K562 (cell line): ENCODE measurements at regions not wholly inside any gene's neighbourhood (a gene's known extent, or its start where the extent isn't known, plus 50 kb on each side); places are given as distances from the start of the nearest gene placed in this dataset.

ENCODE experiments used
- ADNP ChIP-seq: fragments of 200-800 bp; sonication (Bioruptor generic); IDR thresholded peaks from 2 replicates; pipeline ENCODE4 v1.6.1; 2016; ENCODE audit warnings: missing genetic modification characterization, missing compliant biosample characterization
- MTA2 ChIP-seq: fragments of 450-650 bp; IDR thresholded peaks from 2 replicates; pipeline ENCODE4 v1.6.1; 2016; ENCODE audit warnings: low read depth
- NR2F6 ChIP-seq: fragments of 450-650 bp; formaldehyde crosslinking; IDR thresholded peaks from 2 replicates; pipeline ENCODE4 v1.4.0; 2020; ENCODE audit warnings: mild to moderate bottlenecking
- POLR2AphosphoS2 ChIP-seq: IDR thresholded peaks from 2 replicates; pipeline ENCODE4 v1.6.1; 2012; ENCODE audit warnings: low read length, improper control_type of control experiment
- SIRT6 ChIP-seq: IDR thresholded peaks from one replicate; pipeline ENCODE4 v1.6.1; 2012; ENCODE audit warnings: low read depth, mild to moderate bottlenecking, control low read depth, inconsistent platforms, low read length, moderate library complexity
- SMARCE1 ChIP-seq: fragments of 450-650 bp; IDR thresholded peaks from 2 replicates; pipeline ENCODE4 v1.7.1; 2016; ENCODE audit warnings: mild to moderate bottlenecking
- ZNF507 ChIP-seq: conservative IDR thresholded peaks from 2 replicates; pipeline ENCODE4 v1.6.1; 2017; ENCODE audit warnings: missing genetic modification characterization, missing compliant biosample characterization
- TF ChIP-seq, protein P1 (sequence below): fragments of 450-650 bp; IDR thresholded peaks from 2 replicates; pipeline ENCODE4 v1.6.1; 2016; ENCODE audit warnings: low read depth
- TF ChIP-seq, protein P2 (sequence below): IDR thresholded peaks from 2 replicates; pipeline ENCODE4 v1.6.1; 2014; ENCODE audit warnings: antibody characterized with exemption
- TF ChIP-seq, protein P3 (sequence below): IDR thresholded peaks from 3 replicates; pipeline ENCODE4 v1.6.1; 2011; ENCODE audit warnings: borderline replicate concordance, mild to moderate bottlenecking, moderate library complexity; ENCODE audit not compliant: insufficient read length; ENCODE audit errors: extremely low read depth
- TF ChIP-seq, protein P4 (sequence below): fragments of 450-650 bp; IDR thresholded peaks from 2 replicates; pipeline ENCODE4 v1.6.1; 2016; ENCODE audit warnings: mild to moderate bottlenecking
- TF ChIP-seq, protein P5 (sequence below): sonication (generic); formaldehyde crosslinking; IDR thresholded peaks from 2 replicates; pipeline ENCODE4 v1.5.0; 2020; ENCODE audit warnings: missing genetic modification reagents

DNA sequence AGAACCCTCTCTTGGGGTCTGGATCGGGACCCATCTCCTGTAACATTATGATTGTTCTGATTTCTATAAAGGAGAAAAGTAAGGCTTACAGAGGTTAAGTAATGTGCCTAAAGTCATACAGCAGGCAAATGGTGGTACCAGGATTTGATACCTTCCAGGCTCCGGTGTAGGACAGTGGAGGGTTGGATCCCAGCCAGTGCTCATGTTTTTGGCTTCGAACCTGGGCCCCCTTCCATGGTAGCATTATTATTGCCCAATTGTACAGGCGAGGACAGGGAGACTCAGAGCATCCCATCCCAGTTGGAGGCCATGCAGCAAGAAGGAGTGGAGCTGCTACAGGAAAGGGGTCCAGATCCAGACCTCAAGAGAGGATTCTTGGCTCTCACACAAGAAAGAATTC, 202.7 kb downstream of the TFAP2C start (continued):
- TF ChIP-seq, protein P1, sequence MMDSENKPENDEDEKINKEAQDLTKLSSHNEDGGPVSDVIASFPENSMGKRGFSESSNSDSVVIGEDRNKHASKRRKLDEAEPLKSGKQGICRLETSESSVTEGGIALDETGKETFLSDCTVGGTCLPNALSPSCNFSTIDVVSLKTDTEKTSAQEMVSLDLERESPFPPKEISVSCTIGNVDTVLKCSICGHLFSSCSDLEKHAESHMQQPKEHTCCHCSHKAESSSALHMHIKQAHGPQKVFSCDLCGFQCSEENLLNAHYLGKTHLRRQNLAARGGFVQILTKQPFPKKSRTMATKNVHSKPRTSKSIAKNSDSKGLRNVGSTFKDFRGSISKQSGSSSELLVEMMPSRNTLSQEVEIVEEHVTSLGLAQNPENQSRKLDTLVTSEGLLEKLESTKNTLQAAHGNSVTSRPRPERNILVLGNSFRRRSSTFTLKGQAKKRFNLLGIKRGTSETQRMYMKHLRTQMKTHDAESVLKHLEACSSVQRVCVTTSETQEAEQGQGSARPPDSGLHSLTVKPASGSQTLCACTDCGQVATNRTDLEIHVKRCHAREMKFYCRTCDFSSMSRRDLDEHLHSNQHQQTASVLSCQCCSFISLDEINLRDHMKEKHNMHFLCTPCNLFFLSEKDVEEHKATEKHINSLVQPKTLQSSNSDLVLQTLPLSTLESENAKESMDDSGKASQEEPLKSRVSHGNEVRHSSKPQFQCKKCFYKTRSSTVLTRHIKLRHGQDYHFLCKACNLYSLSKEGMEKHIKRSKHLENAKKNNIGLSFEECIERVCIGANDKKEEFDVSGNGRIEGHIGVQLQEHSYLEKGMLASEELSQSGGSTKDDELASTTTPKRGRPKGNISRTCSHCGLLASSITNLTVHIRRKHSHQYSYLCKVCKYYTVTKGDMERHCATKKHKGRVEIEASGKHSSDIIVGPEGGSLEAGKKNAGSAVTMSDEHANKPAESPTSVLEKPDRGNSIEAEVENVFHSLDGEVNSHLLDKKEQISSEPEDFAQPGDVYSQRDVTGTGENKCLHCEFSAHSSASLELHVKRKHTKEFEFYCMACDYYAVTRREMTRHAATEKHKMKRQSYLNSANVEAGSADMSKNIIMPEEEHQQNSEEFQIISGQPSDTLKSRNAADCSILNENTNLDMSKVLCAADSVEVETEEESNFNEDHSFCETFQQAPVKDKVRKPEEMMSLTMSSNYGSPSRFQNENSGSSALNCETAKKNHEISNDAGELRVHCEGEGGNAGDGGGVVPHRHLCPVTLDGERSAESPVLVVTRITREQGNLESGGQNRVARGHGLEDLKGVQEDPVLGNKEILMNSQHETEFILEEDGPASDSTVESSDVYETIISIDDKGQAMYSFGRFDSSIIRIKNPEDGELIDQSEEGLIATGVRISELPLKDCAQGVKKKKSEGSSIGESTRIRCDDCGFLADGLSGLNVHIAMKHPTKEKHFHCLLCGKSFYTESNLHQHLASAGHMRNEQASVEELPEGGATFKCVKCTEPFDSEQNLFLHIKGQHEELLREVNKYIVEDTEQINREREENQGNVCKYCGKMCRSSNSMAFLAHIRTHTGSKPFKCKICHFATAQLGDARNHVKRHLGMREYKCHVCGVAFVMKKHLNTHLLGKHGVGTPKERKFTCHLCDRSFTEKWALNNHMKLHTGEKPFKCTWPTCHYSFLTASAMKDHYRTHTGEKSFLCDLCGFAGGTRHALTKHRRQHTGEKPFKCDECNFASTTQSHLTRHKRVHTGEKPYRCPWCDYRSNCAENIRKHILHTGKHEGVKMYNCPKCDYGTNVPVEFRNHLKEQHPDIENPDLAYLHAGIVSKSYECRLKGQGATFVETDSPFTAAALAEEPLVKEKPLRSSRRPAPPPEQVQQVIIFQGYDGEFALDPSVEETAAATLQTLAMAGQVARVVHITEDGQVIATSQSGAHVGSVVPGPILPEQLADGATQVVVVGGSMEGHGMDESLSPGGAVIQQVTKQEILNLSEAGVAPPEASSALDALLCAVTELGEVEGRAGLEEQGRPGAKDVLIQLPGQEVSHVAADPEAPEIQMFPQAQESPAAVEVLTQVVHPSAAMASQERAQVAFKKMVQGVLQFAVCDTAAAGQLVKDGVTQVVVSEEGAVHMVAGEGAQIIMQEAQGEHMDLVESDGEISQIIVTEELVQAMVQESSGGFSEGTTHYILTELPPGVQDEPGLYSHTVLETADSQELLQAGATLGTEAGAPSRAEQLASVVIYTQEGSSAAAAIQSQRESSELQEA, result no peak
- TF ChIP-seq ADNP (tag), result no peak
- TF ChIP-seq, protein P2, sequence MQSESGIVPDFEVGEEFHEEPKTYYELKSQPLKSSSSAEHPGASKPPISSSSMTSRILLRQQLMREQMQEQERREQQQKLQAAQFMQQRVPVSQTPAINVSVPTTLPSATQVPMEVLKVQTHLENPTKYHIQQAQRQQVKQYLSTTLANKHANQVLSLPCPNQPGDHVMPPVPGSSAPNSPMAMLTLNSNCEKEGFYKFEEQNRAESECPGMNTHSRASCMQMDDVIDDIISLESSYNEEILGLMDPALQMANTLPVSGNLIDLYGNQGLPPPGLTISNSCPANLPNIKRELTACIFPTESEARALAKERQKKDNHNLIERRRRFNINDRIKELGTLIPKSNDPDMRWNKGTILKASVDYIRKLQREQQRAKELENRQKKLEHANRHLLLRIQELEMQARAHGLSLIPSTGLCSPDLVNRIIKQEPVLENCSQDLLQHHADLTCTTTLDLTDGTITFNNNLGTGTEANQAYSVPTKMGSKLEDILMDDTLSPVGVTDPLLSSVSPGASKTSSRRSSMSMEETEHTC, result no peak
- TF ChIP-seq, protein P3, sequence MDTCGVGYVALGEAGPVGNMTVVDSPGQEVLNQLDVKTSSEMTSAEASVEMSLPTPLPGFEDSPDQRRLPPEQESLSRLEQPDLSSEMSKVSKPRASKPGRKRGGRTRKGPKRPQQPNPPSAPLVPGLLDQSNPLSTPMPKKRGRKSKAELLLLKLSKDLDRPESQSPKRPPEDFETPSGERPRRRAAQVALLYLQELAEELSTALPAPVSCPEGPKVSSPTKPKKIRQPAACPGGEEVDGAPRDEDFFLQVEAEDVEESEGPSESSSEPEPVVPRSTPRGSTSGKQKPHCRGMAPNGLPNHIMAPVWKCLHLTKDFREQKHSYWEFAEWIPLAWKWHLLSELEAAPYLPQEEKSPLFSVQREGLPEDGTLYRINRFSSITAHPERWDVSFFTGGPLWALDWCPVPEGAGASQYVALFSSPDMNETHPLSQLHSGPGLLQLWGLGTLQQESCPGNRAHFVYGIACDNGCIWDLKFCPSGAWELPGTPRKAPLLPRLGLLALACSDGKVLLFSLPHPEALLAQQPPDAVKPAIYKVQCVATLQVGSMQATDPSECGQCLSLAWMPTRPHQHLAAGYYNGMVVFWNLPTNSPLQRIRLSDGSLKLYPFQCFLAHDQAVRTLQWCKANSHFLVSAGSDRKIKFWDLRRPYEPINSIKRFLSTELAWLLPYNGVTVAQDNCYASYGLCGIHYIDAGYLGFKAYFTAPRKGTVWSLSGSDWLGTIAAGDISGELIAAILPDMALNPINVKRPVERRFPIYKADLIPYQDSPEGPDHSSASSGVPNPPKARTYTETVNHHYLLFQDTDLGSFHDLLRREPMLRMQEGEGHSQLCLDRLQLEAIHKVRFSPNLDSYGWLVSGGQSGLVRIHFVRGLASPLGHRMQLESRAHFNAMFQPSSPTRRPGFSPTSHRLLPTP, result no peak
- TF ChIP-seq SIRT6, result no peak
- no peak for TF ChIP-seq ZNF507 (tag)
- no peak for TF ChIP-seq NR2F6
- TF ChIP-seq, protein P4, sequence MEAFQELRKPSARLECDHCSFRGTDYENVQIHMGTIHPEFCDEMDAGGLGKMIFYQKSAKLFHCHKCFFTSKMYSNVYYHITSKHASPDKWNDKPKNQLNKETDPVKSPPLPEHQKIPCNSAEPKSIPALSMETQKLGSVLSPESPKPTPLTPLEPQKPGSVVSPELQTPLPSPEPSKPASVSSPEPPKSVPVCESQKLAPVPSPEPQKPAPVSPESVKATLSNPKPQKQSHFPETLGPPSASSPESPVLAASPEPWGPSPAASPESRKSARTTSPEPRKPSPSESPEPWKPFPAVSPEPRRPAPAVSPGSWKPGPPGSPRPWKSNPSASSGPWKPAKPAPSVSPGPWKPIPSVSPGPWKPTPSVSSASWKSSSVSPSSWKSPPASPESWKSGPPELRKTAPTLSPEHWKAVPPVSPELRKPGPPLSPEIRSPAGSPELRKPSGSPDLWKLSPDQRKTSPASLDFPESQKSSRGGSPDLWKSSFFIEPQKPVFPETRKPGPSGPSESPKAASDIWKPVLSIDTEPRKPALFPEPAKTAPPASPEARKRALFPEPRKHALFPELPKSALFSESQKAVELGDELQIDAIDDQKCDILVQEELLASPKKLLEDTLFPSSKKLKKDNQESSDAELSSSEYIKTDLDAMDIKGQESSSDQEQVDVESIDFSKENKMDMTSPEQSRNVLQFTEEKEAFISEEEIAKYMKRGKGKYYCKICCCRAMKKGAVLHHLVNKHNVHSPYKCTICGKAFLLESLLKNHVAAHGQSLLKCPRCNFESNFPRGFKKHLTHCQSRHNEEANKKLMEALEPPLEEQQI, result no peak
- TF ChIP-seq POLR2AphosphoS2, result no peak
- no peak for TF ChIP-seq SMARCE1
- TF ChIP-seq, protein P5, sequence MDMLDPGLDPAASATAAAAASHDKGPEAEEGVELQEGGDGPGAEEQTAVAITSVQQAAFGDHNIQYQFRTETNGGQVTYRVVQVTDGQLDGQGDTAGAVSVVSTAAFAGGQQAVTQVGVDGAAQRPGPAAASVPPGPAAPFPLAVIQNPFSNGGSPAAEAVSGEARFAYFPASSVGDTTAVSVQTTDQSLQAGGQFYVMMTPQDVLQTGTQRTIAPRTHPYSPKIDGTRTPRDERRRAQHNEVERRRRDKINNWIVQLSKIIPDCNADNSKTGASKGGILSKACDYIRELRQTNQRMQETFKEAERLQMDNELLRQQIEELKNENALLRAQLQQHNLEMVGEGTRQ (CRISPR knock-in tag), result no peak
- TF ChIP-seq MTA2, result no peak
